ENCODE measurements at regions not wholly inside any gene's neighbourhood (a gene's known extent, or its start where the extent isn't known, plus 50 kb on each side); places are given as distances from the start of the nearest gene placed in this dataset.
A peak's percentile ranks its signal among the peaks of the same experiment; 100 is the strongest.

DNA sequence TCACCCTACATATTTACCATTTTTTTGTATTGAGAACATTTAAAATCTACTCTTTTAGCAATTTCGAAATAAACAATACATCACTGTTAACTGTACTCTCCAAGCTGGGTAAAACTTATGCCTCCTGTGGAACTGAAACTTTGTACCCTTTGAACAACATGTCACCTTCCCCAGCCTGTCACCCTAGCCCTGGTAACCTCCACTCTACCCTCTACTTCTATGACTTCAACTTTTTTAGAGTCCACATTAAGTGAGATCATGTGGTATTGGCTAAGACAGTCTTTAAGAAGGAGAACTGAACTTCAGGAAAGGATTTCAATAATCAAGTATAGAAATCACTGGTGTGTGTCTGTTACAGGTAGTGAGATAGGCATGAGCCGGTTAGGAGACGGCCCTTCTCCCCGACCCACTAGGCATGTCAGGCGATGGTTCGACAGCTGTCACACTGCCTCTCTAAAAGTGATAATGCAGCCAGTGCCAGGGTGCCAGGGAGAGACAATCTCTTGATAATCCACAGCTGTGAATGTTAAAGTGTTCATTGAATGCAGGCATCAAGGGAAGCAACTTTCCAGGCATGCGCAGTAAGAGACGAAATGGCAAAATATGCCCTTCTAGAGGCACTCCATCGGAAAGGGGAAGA, 74.6 kb upstream of the RNF152 start:
- H3K9me1 ChIP-seq (ENCODE audit: insufficient read depth, low read length): peaks cover 2% of the 10 kb centered on the region; the same call in 1 of the 2 replicates
- H3K27ac ChIP-seq (ENCODE audit: insufficient read depth, low read length): no peak overlapping the region
- H2BK20ac ChIP-seq (ENCODE audit: low read depth, low read length): no peak overlapping the region
- H3K9me3 ChIP-seq (ENCODE audit: control insufficient read depth, insufficient read depth, low read length): no peaks in the 10 kb centered on the region
- intact Hi-C loops (cut with micrococcal nuclease) (no loop called here), in situ Hi-C loops (cut with MboI; ENCODE audit: low sequenced_read_pairs) (no loop called here), dilution Hi-C loops (cut with HindIII; ENCODE audit: low sequenced_read_pairs, unreplicated experiment) (no loop called here)
- H3K4ac ChIP-seq (ENCODE audit: low read depth, low read length): no peak overlapping the region
- H2BK5ac ChIP-seq (ENCODE audit: low read depth, low read length, poor library complexity, severe bottlenecking): no peak overlapping the region
- H3K4me3 ChIP-seq (ENCODE audit: insufficient read depth, low read depth, low read length): no peak overlapping the region
- no peak overlapping the region for H3K9ac ChIP-seq (ENCODE audit: low read depth, low read length)
- H3K4me2 ChIP-seq (ENCODE audit: low read depth, low read length): no peak overlapping the region
- no peak overlapping the region for H3K18ac ChIP-seq (ENCODE audit: low read depth, low read length)
- H4K8ac ChIP-seq (ENCODE audit: low read depth in 2 of 2, low read length in 2 of 2): no peak overlapping the region
- no peak overlapping the region for H3K14ac ChIP-seq (replicated peaks; ENCODE audit: low read depth, low read length)
- no peak overlapping the region; the same call in 1 of the 2 replicates for H2AK5ac ChIP-seq (ENCODE audit: low read depth, low read length)
- WGBS, 2 experiments (ENCODE audit: extremely low coverage in 2 of 2, insufficient read length in 1 of 2): 94% methylated on average over 3 of the region's 9 CpGs; no CpG with 5 or more reads in 1 of the 2 experiments
- H3K56ac ChIP-seq (ENCODE audit: extremely low read depth, insufficient read depth, low read length): no peak overlapping the region
- POLR2A ChIA-PET (ENCODE audit: unreplicated experiment): no interaction called here
- no peak overlapping the region for H4K91ac ChIP-seq (ENCODE audit: insufficient read depth, low read depth, low read length)
- BruUV-seq (replicated peaks): no TSS peak
- DNase-seq: no peak
- no peak overlapping the region for H2BK120ac ChIP-seq (ENCODE audit: low read depth, low read length)
- no peak overlapping the region for H2AK9ac ChIP-seq (replicated peaks; ENCODE audit: low read depth, low read length, poor library complexity)
- H2AFZ ChIP-seq (replicated peaks; ENCODE audit: low read length, poor library complexity): peak overlapping the region; percentile 14
- H3K27me3 ChIP-seq (ENCODE audit: control insufficient read depth, insufficient read depth, low read length): no peaks in the 10 kb centered on the region
- H3K36me3 ChIP-seq (ENCODE audit: control insufficient read depth, insufficient read depth, low read length): no peaks in the 10 kb centered on the region
- ATAC-seq (ENCODE audit: low read depth): no peak
- H3K4me1 ChIP-seq (ENCODE audit: control insufficient read depth, insufficient read depth, low read length): no peaks in the 10 kb centered on the region
- no peak overlapping the region for H3K23ac ChIP-seq (ENCODE audit: low read depth, low read length)
- no peaks in the 10 kb centered on the region for H4K20me1 ChIP-seq (ENCODE audit: insufficient read depth, low read length)
- H2BK15ac ChIP-seq (ENCODE audit: low read depth, low read length): no peak overlapping the region
- CTCF ChIA-PET: no interaction called here
- TF ChIP-seq, protein P1, sequence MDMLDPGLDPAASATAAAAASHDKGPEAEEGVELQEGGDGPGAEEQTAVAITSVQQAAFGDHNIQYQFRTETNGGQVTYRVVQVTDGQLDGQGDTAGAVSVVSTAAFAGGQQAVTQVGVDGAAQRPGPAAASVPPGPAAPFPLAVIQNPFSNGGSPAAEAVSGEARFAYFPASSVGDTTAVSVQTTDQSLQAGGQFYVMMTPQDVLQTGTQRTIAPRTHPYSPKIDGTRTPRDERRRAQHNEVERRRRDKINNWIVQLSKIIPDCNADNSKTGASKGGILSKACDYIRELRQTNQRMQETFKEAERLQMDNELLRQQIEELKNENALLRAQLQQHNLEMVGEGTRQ (IDR thresholded peaks at IDR 0.05; ENCODE audit: low read depth, low read length): no peak
- no peak for TF ChIP-seq MAFK (IDR thresholded peaks at IDR 0.05; ENCODE audit: low read depth, low read length)
- no peak for TF ChIP-seq SMC3 (IDR thresholded peaks at IDR 0.05; ENCODE audit: low read depth, low read length)
- TF ChIP-seq, protein P2, sequence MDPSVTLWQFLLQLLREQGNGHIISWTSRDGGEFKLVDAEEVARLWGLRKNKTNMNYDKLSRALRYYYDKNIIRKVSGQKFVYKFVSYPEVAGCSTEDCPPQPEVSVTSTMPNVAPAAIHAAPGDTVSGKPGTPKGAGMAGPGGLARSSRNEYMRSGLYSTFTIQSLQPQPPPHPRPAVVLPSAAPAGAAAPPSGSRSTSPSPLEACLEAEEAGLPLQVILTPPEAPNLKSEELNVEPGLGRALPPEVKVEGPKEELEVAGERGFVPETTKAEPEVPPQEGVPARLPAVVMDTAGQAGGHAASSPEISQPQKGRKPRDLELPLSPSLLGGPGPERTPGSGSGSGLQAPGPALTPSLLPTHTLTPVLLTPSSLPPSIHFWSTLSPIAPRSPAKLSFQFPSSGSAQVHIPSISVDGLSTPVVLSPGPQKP (IDR thresholded peaks at IDR 0.05; ENCODE audit: borderline replicate concordance, low read depth, low read length): no peak
- no peak for TF ChIP-seq MAZ (IDR thresholded peaks at IDR 0.05; ENCODE audit: borderline replicate concordance, low read depth, low read length)
- TF ChIP-seq, protein P3, sequence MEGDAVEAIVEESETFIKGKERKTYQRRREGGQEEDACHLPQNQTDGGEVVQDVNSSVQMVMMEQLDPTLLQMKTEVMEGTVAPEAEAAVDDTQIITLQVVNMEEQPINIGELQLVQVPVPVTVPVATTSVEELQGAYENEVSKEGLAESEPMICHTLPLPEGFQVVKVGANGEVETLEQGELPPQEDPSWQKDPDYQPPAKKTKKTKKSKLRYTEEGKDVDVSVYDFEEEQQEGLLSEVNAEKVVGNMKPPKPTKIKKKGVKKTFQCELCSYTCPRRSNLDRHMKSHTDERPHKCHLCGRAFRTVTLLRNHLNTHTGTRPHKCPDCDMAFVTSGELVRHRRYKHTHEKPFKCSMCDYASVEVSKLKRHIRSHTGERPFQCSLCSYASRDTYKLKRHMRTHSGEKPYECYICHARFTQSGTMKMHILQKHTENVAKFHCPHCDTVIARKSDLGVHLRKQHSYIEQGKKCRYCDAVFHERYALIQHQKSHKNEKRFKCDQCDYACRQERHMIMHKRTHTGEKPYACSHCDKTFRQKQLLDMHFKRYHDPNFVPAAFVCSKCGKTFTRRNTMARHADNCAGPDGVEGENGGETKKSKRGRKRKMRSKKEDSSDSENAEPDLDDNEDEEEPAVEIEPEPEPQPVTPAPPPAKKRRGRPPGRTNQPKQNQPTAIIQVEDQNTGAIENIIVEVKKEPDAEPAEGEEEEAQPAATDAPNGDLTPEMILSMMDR (conservative IDR thresholded peaks at IDR 0.05; ENCODE audit: low read depth, low read length): no peak
- no peak for TF ChIP-seq FOS (IDR thresholded peaks at IDR 0.05; ENCODE audit: low read depth, low read length)
- TF ChIP-seq POLR2A (IDR thresholded peaks at IDR 0.05; ENCODE audit: low read depth, low read length): no peak
- no peak for TF ChIP-seq MXI1 (IDR thresholded peaks at IDR 0.05; ENCODE audit: borderline replicate concordance, low read depth, low read length)
- no peak for TF ChIP-seq NFE2L2 (IDR thresholded peaks at IDR 0.05; ENCODE audit: low read depth, low read length)
- TF ChIP-seq RCOR1 (IDR thresholded peaks at IDR 0.05; ENCODE audit: insufficient replicate concordance, low read length): no peak
- TF ChIP-seq CHD1 (IDR thresholded peaks at IDR 0.05; ENCODE audit: low read depth, low read length): no peak
- no peak for TF ChIP-seq BHLHE40 (IDR thresholded peaks at IDR 0.05; ENCODE audit: low read depth, low read length)
- TF ChIP-seq RAD21 (IDR thresholded peaks at IDR 0.05; ENCODE audit: low read length): no peak
- H4K5ac ChIP-seq (ENCODE audit: low read depth, low read length): no peak overlapping the region
- H3K79me1 ChIP-seq (ENCODE audit: low read depth in 1 of 2, low read length in 2 of 2): no peaks in the 10 kb centered on the region

All from IMR-90 (cell line).